Thoracic aorta (tissue), 2 donors: ENCODE measurements at regions not wholly inside any gene's neighbourhood (a gene's known extent, or its start where the extent isn't known, plus 50 kb on each side); places are given as distances from the start of the nearest gene placed in this dataset.

Experiments used
- ATAC-seq: fragments of 150-250 bp; one replicate; pipeline ENCODE4 v1.8.0; 2017; ENCODE audit warnings: low read depth; ENCODE audit not compliant: insufficient number of reproducible peaks, low FRiP score
- DNase-seq: peaks from one replicate; pipeline ENCODE4 v3.0.0-alpha.2; 2020; ENCODE audit warnings: low spot score
- H3K27ac ChIP-seq, 2 donors: fragments of 200-600 bp; sonication (generic); 1 replicate in 1 of 2; 2 replicates in 1 of 2; pipeline ENCODE4 v1.5.1; 2016; ENCODE audit warnings: mild to moderate bottlenecking in 2 of 2, moderate library complexity in 2 of 2
- H3K27me3 ChIP-seq: fragments of 200-600 bp; sonication (generic); replicated peaks from 2 replicates; pipeline ENCODE4 v1.6.0; 2016; ENCODE audit warnings: mild to moderate bottlenecking; ENCODE audit not compliant: insufficient read depth
- H3K36me3 ChIP-seq: fragments of 200-600 bp; sonication (generic); one replicate; pipeline ENCODE4 v1.5.1; 2016
- H3K4me1 ChIP-seq, 2 donors: fragments of 200-600 bp; sonication (generic); 1 replicate in 1 of 2; 2 replicates in 1 of 2; pipeline versions ENCODE4 v1.5.1 to v1.6.0; 2016; ENCODE audit warnings: low read depth in 2 of 2, mild to moderate bottlenecking in 1 of 2; ENCODE audit not compliant: control insufficient read depth in 1 of 2
- H3K4me3 ChIP-seq: fragments of 200-600 bp; sonication (generic); 2 replicates; pipeline ENCODE4 v1.5.1; 2016; ENCODE audit warnings: mild to moderate bottlenecking
- H3K9me3 ChIP-seq: fragments of 200-600 bp; sonication (generic); 2 replicates; pipeline ENCODE4 v1.5.1; 2016
- TF ChIP-seq, protein P1 (sequence below): fragments of 200-600 bp; sonication (generic); IDR thresholded peaks from one replicate; pipeline ENCODE4 v1.5.1; 2019; ENCODE audit warnings: antibody characterized with exemption

- DNase-seq (no peak), ATAC-seq (no peak)
- Histone ChIP-seq H3K27me3 (no peaks in the 10 kb centered on the region), H3K36me3 (no peaks in the 10 kb centered on the region), H3K27ac (no peak overlapping the region), H3K9me3 (no peaks in the 10 kb centered on the region), H3K4me1 (no peaks in the 10 kb centered on the region), H3K4me3 (no peak overlapping the region)
- TF ChIP-seq, protein P1, sequence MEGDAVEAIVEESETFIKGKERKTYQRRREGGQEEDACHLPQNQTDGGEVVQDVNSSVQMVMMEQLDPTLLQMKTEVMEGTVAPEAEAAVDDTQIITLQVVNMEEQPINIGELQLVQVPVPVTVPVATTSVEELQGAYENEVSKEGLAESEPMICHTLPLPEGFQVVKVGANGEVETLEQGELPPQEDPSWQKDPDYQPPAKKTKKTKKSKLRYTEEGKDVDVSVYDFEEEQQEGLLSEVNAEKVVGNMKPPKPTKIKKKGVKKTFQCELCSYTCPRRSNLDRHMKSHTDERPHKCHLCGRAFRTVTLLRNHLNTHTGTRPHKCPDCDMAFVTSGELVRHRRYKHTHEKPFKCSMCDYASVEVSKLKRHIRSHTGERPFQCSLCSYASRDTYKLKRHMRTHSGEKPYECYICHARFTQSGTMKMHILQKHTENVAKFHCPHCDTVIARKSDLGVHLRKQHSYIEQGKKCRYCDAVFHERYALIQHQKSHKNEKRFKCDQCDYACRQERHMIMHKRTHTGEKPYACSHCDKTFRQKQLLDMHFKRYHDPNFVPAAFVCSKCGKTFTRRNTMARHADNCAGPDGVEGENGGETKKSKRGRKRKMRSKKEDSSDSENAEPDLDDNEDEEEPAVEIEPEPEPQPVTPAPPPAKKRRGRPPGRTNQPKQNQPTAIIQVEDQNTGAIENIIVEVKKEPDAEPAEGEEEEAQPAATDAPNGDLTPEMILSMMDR: no peak
These were observed 67.5 kb upstream of the DUSP10 start for GRCh38 chr1:221809091-221810029.

DNA sequence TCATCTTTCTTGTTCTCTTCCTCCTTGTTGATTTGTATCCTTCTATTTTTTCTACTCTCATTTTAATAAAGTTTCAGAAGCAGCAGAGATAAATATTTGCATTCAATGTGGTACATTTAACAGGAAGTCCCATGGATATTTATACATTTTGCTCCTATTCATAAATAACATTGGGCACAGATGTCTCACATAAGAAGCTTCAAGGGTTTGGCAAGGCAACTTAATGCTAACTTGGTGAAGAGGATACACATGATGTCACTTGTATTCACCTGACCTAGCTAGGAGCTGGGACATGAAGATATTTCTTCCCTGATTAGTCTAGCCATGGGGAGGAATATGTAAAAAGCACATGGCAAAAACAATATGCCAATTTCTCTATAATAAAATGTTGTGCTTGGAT lies 65.1 kb upstream of the DUSP10 start:
- H3K4me1 ChIP-seq: no peaks in the 10 kb centered on the region
- no peaks in the 10 kb centered on the region for H3K36me3 ChIP-seq
- TF ChIP-seq, protein P1: no peak
- no peak overlapping the region for H3K4me3 ChIP-seq
- ATAC-seq (no peak), DNase-seq (no peak)
- H3K27me3 ChIP-seq: no peaks in the 10 kb centered on the region
- H3K9me3 ChIP-seq: no peaks in the 10 kb centered on the region
- no peak overlapping the region for H3K27ac ChIP-seq

GRCh38 chr1:221806236-221806635 lies 64.3 kb upstream of the DUSP10 start:
- H3K36me3 ChIP-seq: no peaks in the 10 kb centered on the region
- no peaks in the 10 kb centered on the region for H3K4me1 ChIP-seq
- DNase-seq (no peak), ATAC-seq (no peak)
- H3K4me3 ChIP-seq: no peak overlapping the region
- H3K27ac ChIP-seq: no peak overlapping the region
- no peaks in the 10 kb centered on the region for H3K9me3 ChIP-seq
- TF ChIP-seq, protein P1: no peak
- H3K27me3 ChIP-seq: no peaks in the 10 kb centered on the region

- H3K36me3 ChIP-seq: no peaks in the 10 kb centered on the region
- H3K9me3 ChIP-seq: no peaks in the 10 kb centered on the region
- DNase-seq (no peak), ATAC-seq (no peak)
- no peaks in the 10 kb centered on the region for H3K4me1 ChIP-seq
- H3K4me3 ChIP-seq: no peak overlapping the region
- TF ChIP-seq, protein P1: no peak
- no peak overlapping the region for H3K27ac ChIP-seq
- H3K27me3 ChIP-seq: no peaks in the 10 kb centered on the region
These were observed 63.2 kb upstream of the DUSP10 start for GRCh38 chr1:221805121-221805520.

- H3K27ac ChIP-seq: no peak overlapping the region
- DNase-seq (no peak), ATAC-seq (no peak)
- TF ChIP-seq, protein P1: no peak
- H3K9me3 ChIP-seq: no peaks in the 10 kb centered on the region
- no peak overlapping the region for H3K4me3 ChIP-seq
- H3K27me3 ChIP-seq: no peaks in the 10 kb centered on the region
- no peaks in the 10 kb centered on the region for H3K4me1 ChIP-seq
- H3K36me3 ChIP-seq: no peaks in the 10 kb centered on the region
These were observed 62.4 kb upstream of the DUSP10 start for GRCh38 chr1:221804303-221804702.
